ENCODE measurements at regions not wholly inside any gene's neighbourhood (a gene's known extent, or its start where the extent isn't known, plus 50 kb on each side); places are given as distances from the start of the nearest gene placed in this dataset.

DNA sequence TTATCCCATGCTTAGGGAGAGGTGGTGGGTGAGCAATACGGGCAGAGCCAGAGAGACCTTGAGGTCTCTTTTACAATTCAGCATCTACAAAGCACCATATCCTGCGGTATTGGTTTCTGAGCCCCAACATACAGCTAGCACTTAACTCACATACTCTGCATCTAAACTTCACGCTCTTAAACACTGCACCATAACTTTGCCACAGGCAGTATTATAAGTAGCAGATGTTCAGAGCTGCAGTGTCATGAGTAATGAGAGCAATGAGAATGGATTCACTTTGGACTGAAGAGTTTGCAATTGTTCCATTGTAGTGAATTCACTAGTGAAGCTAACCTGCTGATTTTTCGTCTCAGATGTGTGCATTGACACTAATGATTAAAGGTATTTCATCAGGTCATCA, 93.8 kb downstream of the HS3ST1 start:
- no peak for TF ChIP-seq CTCF (IDR thresholded peaks at IDR 0.05)
- H3K36me3 Mint-ChIP-seq (ENCODE audit: low read depth), result no peaks in the 10 kb centered on the region
- peaks cover 2% of the 10 kb centered on the region for H3K9me3 Mint-ChIP-seq (ENCODE audit: low read depth)
- H3K27ac Mint-ChIP-seq (ENCODE audit: unreplicated experiment), result no peak overlapping the region
- no peak overlapping the region for H3K4me3 Mint-ChIP-seq (ENCODE audit: unreplicated experiment)
- H3K4me1 Mint-ChIP-seq (ENCODE audit: low read depth), result no peaks in the 10 kb centered on the region
- no peak for DNase-seq (ENCODE audit: low spot score)
- H3K27me3 Mint-ChIP-seq (ENCODE audit: low read depth), result no peaks in the 10 kb centered on the region

DNA sequence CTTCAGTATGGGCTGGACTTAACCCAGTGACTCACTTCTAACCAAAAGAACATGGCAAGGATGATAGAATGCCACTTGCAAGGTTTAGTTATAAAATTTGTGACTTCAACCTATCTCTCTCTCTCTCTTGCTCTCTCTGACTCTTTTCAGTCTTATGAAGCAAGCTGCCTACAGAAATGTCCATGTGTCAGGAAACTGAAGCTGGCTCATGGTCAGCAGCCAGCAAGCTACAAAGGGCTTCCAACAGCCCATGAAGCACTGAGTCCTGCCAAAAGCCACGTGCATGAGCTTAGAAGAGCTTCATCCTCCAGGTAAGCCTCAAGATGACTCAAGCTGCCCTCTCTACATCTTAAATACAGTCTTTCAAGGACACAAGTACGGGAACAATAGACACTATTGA, 100.3 kb downstream of the HS3ST1 start:
- no peak for DNase-seq (ENCODE audit: low spot score)
- Mint-ChIP-seq H3K4me3 (ENCODE audit: unreplicated experiment) (no peak overlapping the region), H3K27ac (ENCODE audit: unreplicated experiment) (no peak overlapping the region), H3K27me3 (ENCODE audit: low read depth) (no peaks in the 10 kb centered on the region), H3K4me1 (ENCODE audit: low read depth) (no peaks in the 10 kb centered on the region), H3K9me3 (ENCODE audit: low read depth) (peaks cover 15% of the 10 kb centered on the region), H3K36me3 (ENCODE audit: low read depth) (no peaks in the 10 kb centered on the region)
- TF ChIP-seq CTCF (IDR thresholded peaks at IDR 0.05), result no peak

GRCh38 chr4:11326021-11326420, 102.7 kb downstream of the HS3ST1 start:
- H3K4me3 Mint-ChIP-seq (ENCODE audit: unreplicated experiment), result no peak overlapping the region
- H3K27me3 Mint-ChIP-seq (ENCODE audit: low read depth), result no peaks in the 10 kb centered on the region
- no peaks in the 10 kb centered on the region for H3K4me1 Mint-ChIP-seq (ENCODE audit: low read depth)
- no peaks in the 10 kb centered on the region for H3K36me3 Mint-ChIP-seq (ENCODE audit: low read depth)
- no peak for DNase-seq (ENCODE audit: low spot score)
- no peak for TF ChIP-seq CTCF (IDR thresholded peaks at IDR 0.05)
- H3K9me3 Mint-ChIP-seq (ENCODE audit: low read depth), result peaks cover 28% of the 10 kb centered on the region
- H3K27ac Mint-ChIP-seq (ENCODE audit: unreplicated experiment), result no peak overlapping the region

GRCh38 chr4:11323771-11324170, 104.9 kb downstream of the HS3ST1 start:
- DNase-seq (ENCODE audit: low spot score), result no peak
- H3K9me3 Mint-ChIP-seq (ENCODE audit: low read depth), result peaks cover 31% of the 10 kb centered on the region
- no peak overlapping the region for H3K27ac Mint-ChIP-seq (ENCODE audit: unreplicated experiment)
- no peak overlapping the region for H3K4me3 Mint-ChIP-seq (ENCODE audit: unreplicated experiment)
- no peaks in the 10 kb centered on the region for H3K27me3 Mint-ChIP-seq (ENCODE audit: low read depth)
- H3K4me1 Mint-ChIP-seq (ENCODE audit: low read depth), result no peaks in the 10 kb centered on the region
- H3K36me3 Mint-ChIP-seq (ENCODE audit: low read depth), result no peaks in the 10 kb centered on the region
- no peak for TF ChIP-seq CTCF (IDR thresholded peaks at IDR 0.05)

DNA sequence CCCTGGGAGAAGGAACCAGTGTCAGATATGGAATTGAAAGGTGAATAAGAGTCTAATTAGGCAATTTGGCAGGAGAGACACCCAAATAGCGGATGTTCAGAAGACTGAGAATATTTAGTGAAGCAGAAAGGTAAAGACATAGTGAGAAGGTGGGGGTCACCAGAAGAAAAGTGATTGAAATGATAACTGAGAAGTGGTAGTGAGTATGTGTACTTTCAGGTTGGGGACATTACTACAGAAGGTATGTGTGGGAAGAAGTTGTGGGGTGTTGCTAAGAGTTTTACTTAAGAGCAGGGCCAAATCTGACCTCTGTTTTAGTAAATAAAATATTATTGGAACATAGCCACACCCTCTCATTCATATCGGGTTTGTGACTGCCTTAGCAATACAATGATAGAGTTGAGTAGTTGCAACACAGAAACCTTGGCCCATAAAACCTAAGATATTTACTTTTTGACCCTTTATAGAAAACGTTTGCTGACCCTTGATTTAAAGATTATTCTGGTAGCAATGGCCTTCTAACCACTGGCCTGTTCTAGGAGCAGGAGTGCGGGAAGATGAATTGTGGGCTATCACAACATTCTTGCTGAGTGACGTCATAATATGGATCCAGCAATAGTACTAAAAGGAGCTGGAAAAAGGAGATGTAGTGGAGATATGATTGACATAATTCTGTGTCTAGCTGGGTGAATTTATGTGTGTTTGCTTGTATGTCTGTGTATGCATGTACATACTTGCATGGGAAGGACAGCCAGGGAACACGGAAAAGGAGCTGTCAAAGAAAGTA, 115.3 kb downstream of the HS3ST1 start:
- Mint-ChIP-seq H3K4me1 (ENCODE audit: low read depth) (no peaks in the 10 kb centered on the region), H3K27ac (ENCODE audit: unreplicated experiment) (no peak overlapping the region), H3K36me3 (ENCODE audit: low read depth) (no peaks in the 10 kb centered on the region), H3K27me3 (ENCODE audit: low read depth) (no peaks in the 10 kb centered on the region), H3K9me3 (ENCODE audit: low read depth) (peaks cover 29% of the 10 kb centered on the region), H3K4me3 (ENCODE audit: unreplicated experiment) (no peak overlapping the region)
- DNase-seq (ENCODE audit: low spot score), result no peak
- TF ChIP-seq CTCF (IDR thresholded peaks at IDR 0.05), result no peak

All from chondrocyte (in vitro differentiated cells).